OCI-LY7 (cell line): ENCODE measurements at regions not wholly inside any gene's neighbourhood (a gene's known extent, or its start where the extent isn't known, plus 50 kb on each side); places are given as distances from the start of the nearest gene placed in this dataset.

ENCODE experiments used
- EZH2phosphoT487 ChIP-seq: fragments of 200-600 bp; sonication (generic); IDR thresholded peaks from 2 replicates; pipeline ENCODE4 v1.6.1; 2018; ENCODE audit warnings: low read depth, borderline replicate concordance, mild to moderate bottlenecking, mixed run types, antibody characterized with exemption, low read length, moderate library complexity, mixed read lengths
- TF ChIP-seq, protein P1 (sequence below): fragments of 200-600 bp; sonication (generic); conservative IDR thresholded peaks from 2 replicates; pipeline ENCODE4 v1.5.1; 2014; ENCODE audit warnings: mild to moderate bottlenecking, antibody characterized with exemption, low read length, moderate library complexity, mixed read lengths

GRCh38 chr2:18950361-18950851 is 361.0 kb upstream of the NT5C1B start:
- TF ChIP-seq, protein P1, sequence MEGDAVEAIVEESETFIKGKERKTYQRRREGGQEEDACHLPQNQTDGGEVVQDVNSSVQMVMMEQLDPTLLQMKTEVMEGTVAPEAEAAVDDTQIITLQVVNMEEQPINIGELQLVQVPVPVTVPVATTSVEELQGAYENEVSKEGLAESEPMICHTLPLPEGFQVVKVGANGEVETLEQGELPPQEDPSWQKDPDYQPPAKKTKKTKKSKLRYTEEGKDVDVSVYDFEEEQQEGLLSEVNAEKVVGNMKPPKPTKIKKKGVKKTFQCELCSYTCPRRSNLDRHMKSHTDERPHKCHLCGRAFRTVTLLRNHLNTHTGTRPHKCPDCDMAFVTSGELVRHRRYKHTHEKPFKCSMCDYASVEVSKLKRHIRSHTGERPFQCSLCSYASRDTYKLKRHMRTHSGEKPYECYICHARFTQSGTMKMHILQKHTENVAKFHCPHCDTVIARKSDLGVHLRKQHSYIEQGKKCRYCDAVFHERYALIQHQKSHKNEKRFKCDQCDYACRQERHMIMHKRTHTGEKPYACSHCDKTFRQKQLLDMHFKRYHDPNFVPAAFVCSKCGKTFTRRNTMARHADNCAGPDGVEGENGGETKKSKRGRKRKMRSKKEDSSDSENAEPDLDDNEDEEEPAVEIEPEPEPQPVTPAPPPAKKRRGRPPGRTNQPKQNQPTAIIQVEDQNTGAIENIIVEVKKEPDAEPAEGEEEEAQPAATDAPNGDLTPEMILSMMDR: no peak
- no peak for TF ChIP-seq EZH2phosphoT487
